HepG2 (cell line): ENCODE measurements at regions not wholly inside any gene's neighbourhood (a gene's known extent, or its start where the extent isn't known, plus 50 kb on each side); places are given as distances from the start of the nearest gene placed in this dataset.

Source experiments
- ATAC-seq: fragments of 200-7000 bp; cut with Tn5 transposase; 3 replicates; pipeline ENCODE4 v1.9.1; 2020; ENCODE audit warnings: mild to moderate bottlenecking, moderate library complexity
- BruUV-seq: library from RNA; stranded (reverse); fragments of 400-500 nt; replicated peaks from 2 replicates; lab custom pipeline; 2021; lab: Mats Ljungman, UMichigan
- CTCF ChIA-PET: fragments of 300-600 bp; formaldehyde crosslinking; extraction: SDS; loops from one replicate; lab custom pipeline; 2021; ENCODE audit warnings: low total read pairs, inconsistent platforms, low intra/inter-chr PET ratio; lab: Yijun Ruan, JAX
- POLR2A ChIA-PET: fragments of 350-600 bp; sonication (Branson Sonifier 250); formaldehyde crosslinking; loops from one replicate; lab custom pipeline; 2020; ENCODE audit warnings: antibody characterized with exemption, inconsistent platforms; lab: Yijun Ruan, JAX
- DNase-seq: peaks from one replicate; pipeline ENCODE4 v3.0.0-alpha.2; 2015; ENCODE audit warnings: low spot score
- FAIRE-seq: peaks from 3 replicates; lab custom pipeline; 2011; peaks lifted over from hg19 to GRCh38; lab: Jason Lieb, UNC
- H2AFZ ChIP-seq: one replicate; pipeline ENCODE4 v1.6.1; 2011; ENCODE audit warnings: low read length, inconsistent platforms
- H3K27ac ChIP-seq: fragments of 300-600 bp; 3 replicates; pipeline ENCODE4 v1.8.0; 2011; ENCODE audit warnings: mixed run types, mild to moderate bottlenecking, mixed read lengths, low read length, inconsistent platforms; ENCODE audit not compliant: insufficient read depth; ENCODE audit errors: extremely low read length
- H3K27me3 ChIP-seq, 2 experiments: fragments of 200-600 bp in 1 of 2; 2 replicates in 1 of 2; 3 replicates in 1 of 2; pipeline versions ENCODE4 v1.6.0 to v1.8.0; 2011; ENCODE audit warnings: low read length in 2 of 2, mild to moderate bottlenecking in 2 of 2, moderate library complexity in 2 of 2, inconsistent platforms in 1 of 2; ENCODE audit not compliant: insufficient read depth in 2 of 2, control insufficient read depth in 1 of 2
- H3K36me3 ChIP-seq, 2 experiments: fragments of 200-600 bp in 1 of 2; replicated peaks in 1 of 2; 2 replicates in 1 of 2; 3 replicates in 1 of 2; pipeline versions ENCODE4 v1.5.1 to v1.8.0; 2011; ENCODE audit warnings: low read length in 2 of 2, inconsistent platforms in 1 of 2; ENCODE audit not compliant: insufficient read depth in 2 of 2, control insufficient read depth in 1 of 2
- H3K4me1 ChIP-seq: 2 replicates; pipeline ENCODE4 v1.5.1; 2012; ENCODE audit warnings: low read length, inconsistent platforms; ENCODE audit not compliant: insufficient read depth
- H3K4me2 ChIP-seq: 2 replicates; pipeline ENCODE4 v1.6.0; 2011; ENCODE audit warnings: low read depth, low read length, inconsistent platforms
- H3K4me3 ChIP-seq, 3 experiments: fragments of 200-600 bp in 1 of 3; sonication (generic), shearing (Covaris generic) in 1 of 3; replicated peaks in 1 of 3; 2 replicates each; pipeline ENCODE4 v1.5.1; 2011 to 2016; ENCODE audit warnings: low read length in 3 of 3, inconsistent platforms in 2 of 3, low read depth in 2 of 3, mild to moderate bottlenecking in 2 of 3, control low read depth in 1 of 3, mixed read lengths in 1 of 3; ENCODE audit not compliant: insufficient read depth in 1 of 3
- H3K79me2 ChIP-seq: one replicate; pipeline ENCODE4 v1.6.1; 2011; ENCODE audit warnings: low read length, inconsistent platforms; ENCODE audit not compliant: insufficient read depth
- H3K9ac ChIP-seq: 2 replicates; pipeline ENCODE4 v1.6.0; 2011; ENCODE audit warnings: mild to moderate bottlenecking, low read depth, low read length, inconsistent platforms; ENCODE audit not compliant: insufficient read depth
- H3K9me3 ChIP-seq: 2 replicates; pipeline ENCODE4 v1.5.1; 2012; ENCODE audit warnings: mild to moderate bottlenecking, low read length
- H4K20me1 ChIP-seq: 2 replicates; pipeline ENCODE4 v1.6.0; 2011; ENCODE audit warnings: inconsistent platforms, mild to moderate bottlenecking, low read length, moderate library complexity; ENCODE audit not compliant: insufficient read depth
- FOSL1 ChIP-seq: sonication (generic); formaldehyde crosslinking; IDR thresholded peaks from 2 replicates; pipeline ENCODE4 v1.9.0; 2021; ENCODE audit warnings: missing genetic modification reagents, borderline replicate concordance
- GTF2F1 ChIP-seq: fragments of 150-350 bp; IDR thresholded peaks from 2 replicates; pipeline ENCODE4 v1.6.1; 2014; ENCODE audit warnings: low read length
- NFYC ChIP-seq: IDR thresholded peaks from 2 replicates; pipeline ENCODE4 v1.6.1; 2016; ENCODE audit warnings: missing genetic modification reagents, missing compliant biosample characterization
- NR2F2 ChIP-seq: IDR thresholded peaks from 2 replicates; pipeline ENCODE4 v1.6.1; 2012; ENCODE audit warnings: low read depth, inconsistent platforms, borderline replicate concordance
- RBM39 ChIP-seq: fragments of 200-400 bp; formaldehyde crosslinking; IDR thresholded peaks from one replicate; pipeline ENCODE4 v1.6.1; 2018; ENCODE audit warnings: antibody characterized with exemption, mild to moderate bottlenecking, low read depth, low read length; ENCODE audit not compliant: poor library complexity, severe bottlenecking
- ZNF121 ChIP-seq: sonication (generic); formaldehyde crosslinking; IDR thresholded peaks from 2 replicates; pipeline ENCODE4 v1.5.0; 2020; ENCODE audit warnings: mild to moderate bottlenecking, missing genetic modification reagents
- ZNF343 ChIP-seq: sonication (generic); formaldehyde crosslinking; IDR thresholded peaks from 2 replicates; pipeline ENCODE4 v1.4.0; 2020; ENCODE audit warnings: mild to moderate bottlenecking, missing genetic modification reagents
- ZSCAN30 ChIP-seq: sonication (generic); formaldehyde crosslinking; IDR thresholded peaks from 2 replicates; pipeline ENCODE4 v1.5.0; 2020; ENCODE audit warnings: mild to moderate bottlenecking, missing genetic modification reagents
- WGBS: methylation state at CpG from one replicate; pipeline ENCODE4 v1.1.6; 2017; ENCODE audit warnings: low lambda C conversion rate; 5-methylcytosine and 5-hydroxymethylcytosine counted together
- in situ Hi-C: cut with HindIII; loops from 2 replicates; pipeline ENCODE4 v1.10.0; 2017; ENCODE audit warnings: low pct_unique_long_range_greater_than_20kb; ENCODE audit not compliant: extremely low pct_ligation_motif_present
- intact Hi-C: fragments of 100-400 bp; cut with micrococcal nuclease; formaldehyde crosslinking; loops from one replicate; pipeline ENCODE4 v1.10.0; 2022; ENCODE audit not compliant: unreplicated experiment
- TF ChIP-seq, protein P1 (sequence below): sonication (generic); formaldehyde crosslinking; IDR thresholded peaks from 2 replicates; pipeline ENCODE4 v1.5.0; 2020; ENCODE audit warnings: missing genetic modification reagents, mild to moderate bottlenecking, borderline replicate concordance

DNA sequence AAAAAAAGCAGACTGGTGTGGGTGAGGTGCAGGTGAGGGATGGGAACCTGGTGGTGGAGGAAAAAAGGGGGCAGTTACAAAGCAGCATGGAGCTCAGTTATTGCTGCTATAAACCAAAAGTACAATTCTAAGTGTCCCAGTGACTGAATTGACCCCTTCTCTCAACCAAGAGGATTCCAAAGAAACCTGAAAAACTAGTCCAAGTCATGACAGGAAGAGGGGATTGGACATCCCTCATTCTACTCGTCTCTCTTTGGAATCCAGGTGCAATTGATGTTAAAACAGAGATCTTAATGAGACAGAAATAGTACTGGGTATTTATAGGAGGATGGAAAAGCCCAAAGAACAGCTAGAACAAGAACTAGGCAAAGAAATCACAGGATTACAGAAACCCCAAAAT, 322.3 kb upstream of the IGFBP3 start:
- Histone ChIP-seq H2AFZ (no peak overlapping the region), H3K27ac (no peak overlapping the region), H3K9ac (no peak overlapping the region), H3K4me3 (no peak overlapping the region), H4K20me1 (no peaks in the 10 kb centered on the region), H3K27me3 (no peaks in the 10 kb centered on the region), H3K4me2 (no peak overlapping the region), H3K9me3 (no peaks in the 10 kb centered on the region), H3K79me2 (no peaks in the 10 kb centered on the region), H3K4me1 (no peaks in the 10 kb centered on the region), H3K36me3 (no peaks in the 10 kb centered on the region)
- no peak for ATAC-seq
- ChIA-PET CTCF (no interaction called here), POLR2A (no interaction called here)
- BruUV-seq, result no TSS peak
- TF ChIP-seq RBM39, result no peak
- no peak for TF ChIP-seq FOSL1 (CRISPR knock-in tag)
- no peak for TF ChIP-seq ZNF343 (CRISPR knock-in tag)
- no peak for TF ChIP-seq NFYC
- no peak for TF ChIP-seq ZSCAN30 (CRISPR knock-in tag)
- TF ChIP-seq GTF2F1, result no peak
- no peak for TF ChIP-seq ZNF121 (CRISPR knock-in tag)
- WGBS, result 0% methylated on average over 1 of the region's 1 CpG
- intact Hi-C loops, result no loop called here
- no peak for DNase-seq
- in situ Hi-C loops, result no loop called here
- FAIRE-seq, result no peak

DNA sequence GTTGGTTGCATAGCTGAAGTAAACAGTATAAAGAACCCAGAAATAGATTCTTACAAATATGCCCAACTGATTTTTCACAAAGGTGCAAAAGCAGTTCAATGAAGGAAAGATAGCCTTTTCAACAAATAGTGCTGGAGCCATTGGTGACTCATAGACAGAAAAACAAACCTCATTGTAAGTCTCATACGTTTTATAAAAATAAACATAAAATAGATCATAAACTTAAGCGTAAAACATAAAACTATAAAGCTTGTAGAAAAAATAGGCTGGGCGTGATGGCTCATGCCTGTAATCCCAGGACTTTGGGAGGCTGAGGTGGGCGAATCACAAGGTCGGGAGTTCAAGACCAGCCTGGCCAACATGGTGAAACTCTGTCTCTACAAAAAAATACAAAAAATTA, 318.8 kb upstream of the IGFBP3 start:
- ATAC-seq (no peak), FAIRE-seq (no peak), DNase-seq (no peak)
- intact Hi-C loops (no loop called here), in situ Hi-C loops (no loop called here)
- Histone ChIP-seq H3K4me3 (no peak overlapping the region), H3K27me3 (no peaks in the 10 kb centered on the region), H3K27ac (no peak overlapping the region), H4K20me1 (no peaks in the 10 kb centered on the region), H3K4me2 (no peak overlapping the region), H3K4me1 (no peaks in the 10 kb centered on the region), H3K36me3 (no peaks in the 10 kb centered on the region), H3K9ac (no peak overlapping the region), H3K79me2 (no peaks in the 10 kb centered on the region), H3K9me3 (no peaks in the 10 kb centered on the region), H2AFZ (no peak overlapping the region)
- no TSS peak for BruUV-seq
- TF ChIP-seq, protein P1, sequence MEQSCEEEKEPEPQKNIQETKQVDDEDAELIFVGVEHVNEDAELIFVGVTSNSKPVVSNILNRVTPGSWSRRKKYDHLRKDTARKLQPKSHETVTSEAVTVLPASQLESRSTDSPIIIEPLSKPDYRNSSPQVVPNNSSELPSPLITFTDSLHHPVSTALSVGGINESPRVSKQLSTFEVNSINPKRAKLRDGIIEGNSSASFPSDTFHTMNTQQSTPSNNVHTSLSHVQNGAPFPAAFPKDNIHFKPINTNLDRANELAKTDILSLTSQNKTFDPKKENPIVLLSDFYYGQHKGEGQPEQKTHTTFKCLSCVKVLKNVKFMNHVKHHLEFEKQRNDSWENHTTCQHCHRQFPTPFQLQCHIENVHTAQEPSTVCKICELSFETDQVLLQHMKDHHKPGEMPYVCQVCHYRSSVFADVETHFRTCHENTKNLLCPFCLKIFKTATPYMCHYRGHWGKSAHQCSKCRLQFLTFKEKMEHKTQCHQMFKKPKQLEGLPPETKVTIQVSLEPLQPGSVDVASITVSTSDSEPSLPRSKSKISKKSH (CRISPR knock-in tag), result no peak
- no peak for TF ChIP-seq NR2F2
- ChIA-PET POLR2A (no interaction called here), CTCF (no interaction called here)
- WGBS, result 2% methylated on average over 5 of the region's 5 CpGs
